CD14-positive monocyte (primary cell): ENCODE measurements at regions not wholly inside any gene's neighbourhood (a gene's known extent, or its start where the extent isn't known, plus 50 kb on each side); places are given as distances from the start of the nearest gene placed in this dataset.
"Not testable (repeated sequence)": the region's sequence is repeated elsewhere in the genome, so short reads cannot be mapped to it uniquely, and the experiment has no call there.

Source experiments
- DNase-seq, 3 donors: peaks; one replicate each; pipeline ENCODE4 v3.0.0-alpha.2; 2011 to 2022
- H2AFZ ChIP-seq: 2 replicates; pipeline ENCODE4 v1.6.0; 2012; ENCODE audit warnings: mild to moderate bottlenecking, low read depth, low read length, inconsistent platforms; ENCODE audit not compliant: insufficient read depth, poor library complexity, severe bottlenecking
- H3K27ac ChIP-seq, 2 donors: 1 replicate in 1 of 2; 2 replicates in 1 of 2; pipeline ENCODE4 v1.5.1; 2012 to 2013; ENCODE audit warnings: low read length in 2 of 2, control low read depth in 1 of 2, inconsistent platforms in 1 of 2, low read depth in 1 of 2, mild to moderate bottlenecking in 1 of 2
- H3K27me3 ChIP-seq, 2 donors: one replicate each; pipeline versions ENCODE4 v1.6.0 to v1.6.1; 2011 to 2013; ENCODE audit warnings: low read length in 2 of 2; ENCODE audit not compliant: control insufficient read depth in 2 of 2, insufficient read depth in 2 of 2
- H3K36me3 ChIP-seq, 2 donors: replicated peaks in 1 of 2; 1 replicate in 1 of 2; 2 replicates in 1 of 2; pipeline versions ENCODE4 v1.5.1 to v1.6.1; 2012 to 2013; ENCODE audit warnings: low read length in 2 of 2, control low read depth in 1 of 2, inconsistent platforms in 1 of 2, mild to moderate bottlenecking in 1 of 2; ENCODE audit not compliant: insufficient read depth in 2 of 2, control insufficient read depth in 1 of 2
- H3K4me1 ChIP-seq, 2 donors: 1 replicate in 1 of 2; 2 replicates in 1 of 2; pipeline versions ENCODE4 v1.5.1 to v1.6.1; 2012 to 2013; ENCODE audit warnings: low read length in 2 of 2, control low read depth in 1 of 2, inconsistent platforms in 1 of 2, mild to moderate bottlenecking in 1 of 2, moderate library complexity in 1 of 2; ENCODE audit not compliant: insufficient read depth in 2 of 2, control insufficient read depth in 1 of 2
- H3K4me2 ChIP-seq: replicated peaks from 2 replicates; pipeline ENCODE3; 2012; ENCODE audit warnings: low read length, moderate library complexity, mild to moderate bottlenecking; ENCODE audit not compliant: poor library complexity, severe bottlenecking; ENCODE audit errors: extremely low read depth
- H3K4me3 ChIP-seq, 3 experiments: fragments of 200-600 bp in 1 of 3; sonication (generic) in 1 of 3; replicated peaks in 1 of 3; 1 replicate in 2 of 3; 2 replicates in 1 of 3; pipeline ENCODE4 v1.5.1; 2011 to 2013; ENCODE audit warnings: low read length in 3 of 3, mild to moderate bottlenecking in 3 of 3, control low read depth in 2 of 3, low read depth in 2 of 3, inconsistent platforms in 1 of 3, moderate library complexity in 1 of 3
- H3K79me2 ChIP-seq: 2 replicates; pipeline ENCODE4 v1.6.0; 2012; ENCODE audit warnings: mild to moderate bottlenecking, control low read depth, inconsistent platforms, low read length, moderate library complexity; ENCODE audit not compliant: insufficient read depth
- H3K9ac ChIP-seq: 2 replicates; pipeline ENCODE4 v1.6.0; 2017; ENCODE audit warnings: low read length, mild to moderate bottlenecking; ENCODE audit not compliant: insufficient read depth, poor library complexity, severe bottlenecking
- H3K9me3 ChIP-seq, 2 donors: replicated peaks in 1 of 2; 1 replicate in 1 of 2; 2 replicates in 1 of 2; pipeline versions ENCODE4 v1.5.1 to v1.6.1; 2012 to 2013; ENCODE audit warnings: low read length in 2 of 2, control low read depth in 1 of 2; ENCODE audit not compliant: control insufficient read depth in 1 of 2, insufficient read depth in 1 of 2
- H4K20me1 ChIP-seq: 2 replicates; pipeline ENCODE4 v1.6.0; 2012; ENCODE audit warnings: mild to moderate bottlenecking, low read length, control low read depth, moderate library complexity; ENCODE audit not compliant: insufficient read depth
- H3K27ac Mint-ChIP-seq, 7 donors: one replicate each; pipeline ENCODE4 v1.8.0; 2020; ENCODE audit warnings: mild to moderate bottlenecking in 7 of 7, mixed read lengths in 7 of 7, moderate library complexity in 6 of 7, inconsistent platforms in 2 of 7
- H3K27me3 Mint-ChIP-seq, 3 donors: one replicate each; pipeline ENCODE4 v1.8.0; 2021 to 2022; ENCODE audit warnings: low read depth in 3 of 3, mild to moderate bottlenecking in 3 of 3, mixed read lengths in 3 of 3, moderate library complexity in 3 of 3, inconsistent platforms in 1 of 3
- H3K36me3 Mint-ChIP-seq, 2 donors: one replicate each; pipeline ENCODE4 v1.8.0; 2020; ENCODE audit warnings: mixed read lengths in 2 of 2, inconsistent platforms in 1 of 2, mild to moderate bottlenecking in 1 of 2
- H3K4me1 Mint-ChIP-seq: one replicate; pipeline ENCODE4 v1.8.0; 2020; ENCODE audit warnings: mild to moderate bottlenecking, mixed read lengths
- H3K4me3 Mint-ChIP-seq, 2 donors: one replicate each; pipeline ENCODE4 v1.8.0; 2020; ENCODE audit warnings: mild to moderate bottlenecking in 2 of 2, mixed read lengths in 2 of 2, moderate library complexity in 1 of 2
- H3K9me3 Mint-ChIP-seq, 7 donors: one replicate each; pipeline ENCODE4 v1.8.0; 2020 to 2022; ENCODE audit warnings: mixed read lengths in 7 of 7, mild to moderate bottlenecking in 6 of 7, moderate library complexity in 6 of 7, inconsistent platforms in 2 of 7
- WGBS: methylation state at CpG from one replicate; pipeline ENCODE4 v1.1.5; 2013; ENCODE audit warnings: missing lambda C conversion rate; ENCODE audit not compliant: insufficient coverage; 5-methylcytosine and 5-hydroxymethylcytosine counted together
- intact Hi-C, 2 donors: fragments of 100-400 bp; cut with micrococcal nuclease; formaldehyde crosslinking; loops; one replicate each; pipeline versions ENCODE4 v1.15.0 to v1.15.1; 2023
- TF ChIP-seq, protein P1 (sequence below): fragments of 200-600 bp; IDR thresholded peaks from one replicate; pipeline ENCODE4 v1.8.0; 2022; ENCODE audit warnings: antibody characterized with exemption, mild to moderate bottlenecking

GRCh38 chr17:21549107-21549687, 143.1 kb upstream of the KCNJ18 start:
- H3K9me3 ChIP-seq = no peaks in the 10 kb centered on the region
- Mint-ChIP-seq H3K4me1 (peaks cover 46% of the 10 kb centered on the region), H3K27me3 (peaks cover 36 to 44% (median 41%) of the 10 kb centered on the region in 3 donors), H3K27ac (no peak overlapping the region), H3K9me3 (peaks cover 0 to 24% (median 8%) of the 10 kb centered on the region in 7 donors), H3K4me3 (peak overlapping the region in 1 of 2 donors; percentile 68), H3K36me3 (peaks cover 5 to 15% of the 10 kb centered on the region in 2 donors)
- H3K27me3 ChIP-seq = peaks cover 22 to 33% of the 10 kb centered on the region in 2 donors
- H3K36me3 ChIP-seq = no peaks in the 10 kb centered on the region
- DNase-seq = no peak
- intact Hi-C loops = no loop called here
- no CpG with 5 or more reads among the region's 1 CpG for WGBS
- no peak overlapping the region for H3K4me2 ChIP-seq
- H2AFZ ChIP-seq = no peak overlapping the region
- H3K9ac ChIP-seq = no peak overlapping the region
- peaks cover 4% of the 10 kb centered on the region for H4K20me1 ChIP-seq
- no peaks in the 10 kb centered on the region for H3K79me2 ChIP-seq
- H3K4me1 ChIP-seq = peaks cover 27 to 33% of the 10 kb centered on the region in 2 donors
- no peak overlapping the region for H3K4me3 ChIP-seq
- TF ChIP-seq, protein P1, sequence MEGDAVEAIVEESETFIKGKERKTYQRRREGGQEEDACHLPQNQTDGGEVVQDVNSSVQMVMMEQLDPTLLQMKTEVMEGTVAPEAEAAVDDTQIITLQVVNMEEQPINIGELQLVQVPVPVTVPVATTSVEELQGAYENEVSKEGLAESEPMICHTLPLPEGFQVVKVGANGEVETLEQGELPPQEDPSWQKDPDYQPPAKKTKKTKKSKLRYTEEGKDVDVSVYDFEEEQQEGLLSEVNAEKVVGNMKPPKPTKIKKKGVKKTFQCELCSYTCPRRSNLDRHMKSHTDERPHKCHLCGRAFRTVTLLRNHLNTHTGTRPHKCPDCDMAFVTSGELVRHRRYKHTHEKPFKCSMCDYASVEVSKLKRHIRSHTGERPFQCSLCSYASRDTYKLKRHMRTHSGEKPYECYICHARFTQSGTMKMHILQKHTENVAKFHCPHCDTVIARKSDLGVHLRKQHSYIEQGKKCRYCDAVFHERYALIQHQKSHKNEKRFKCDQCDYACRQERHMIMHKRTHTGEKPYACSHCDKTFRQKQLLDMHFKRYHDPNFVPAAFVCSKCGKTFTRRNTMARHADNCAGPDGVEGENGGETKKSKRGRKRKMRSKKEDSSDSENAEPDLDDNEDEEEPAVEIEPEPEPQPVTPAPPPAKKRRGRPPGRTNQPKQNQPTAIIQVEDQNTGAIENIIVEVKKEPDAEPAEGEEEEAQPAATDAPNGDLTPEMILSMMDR = no peak
- H3K27ac ChIP-seq = no peak overlapping the region

DNA sequence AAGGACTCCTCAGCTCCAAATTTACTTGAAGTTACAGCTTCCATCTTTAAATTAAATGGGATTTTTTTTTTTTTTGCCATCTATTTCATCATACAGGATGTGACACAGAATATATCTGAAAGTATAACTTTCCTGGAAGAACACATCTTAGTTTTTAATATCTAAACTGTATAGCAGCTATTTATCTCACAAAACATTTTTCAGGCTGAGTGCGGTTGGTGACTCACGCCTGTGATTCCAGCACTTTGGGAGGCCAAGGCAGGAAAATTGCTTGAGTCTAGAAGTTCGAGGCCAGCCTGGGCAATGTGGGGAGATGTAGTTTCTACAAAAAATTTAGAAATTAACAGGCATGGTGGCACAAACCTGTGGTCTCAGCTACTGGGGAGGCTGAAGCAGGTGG, 142.3 kb upstream of the KCNJ18 start:
- not testable (repeated sequence) for H2AFZ ChIP-seq
- H3K9me3 Mint-ChIP-seq = peaks cover 0 to 26% (median 10%) of the 10 kb centered on the region in 7 donors

More for the DNA sequence above, 142.3 kb upstream of the KCNJ18 start:
- not testable (repeated sequence) for H3K36me3 ChIP-seq, DNase-seq, H3K27ac Mint-ChIP-seq, H3K79me2 ChIP-seq, H3K9me3 ChIP-seq, H3K27ac ChIP-seq, H3K4me3 ChIP-seq, H3K4me2 ChIP-seq, H4K20me1 ChIP-seq, H3K9ac ChIP-seq
- peaks cover 22 to 33% of the 10 kb centered on the region in 2 donors for H3K27me3 ChIP-seq
- 92% methylated on average over 3 of the region's 3 CpGs for WGBS
- peaks cover 37% of the 10 kb centered on the region for H3K4me1 Mint-ChIP-seq
- peaks cover 0 to 12% of the 10 kb centered on the region in 2 donors for H3K36me3 Mint-ChIP-seq
- peak overlapping the region; percentile 34 to 91 for H3K4me3 Mint-ChIP-seq
- intact Hi-C loops = loop anchor here in 1 of 2 donors (5.0 kb wide), 1 partner anchor 1393 kb away; no protein-coding TSS in a partner anchor
- peaks cover 36 to 43% (median 43%) of the 10 kb centered on the region in 3 donors for H3K27me3 Mint-ChIP-seq
- peaks cover 25 to 29% of the 10 kb centered on the region in 2 donors for H3K4me1 ChIP-seq
